ENCODE measurements at regions not wholly inside any gene's neighbourhood (a gene's known extent, or its start where the extent isn't known, plus 50 kb on each side); places are given as distances from the start of the nearest gene placed in this dataset.

- H2BK20ac ChIP-seq (ENCODE audit: low read depth, low read length, poor library complexity, severe bottlenecking): no peak overlapping the region
- no peak overlapping the region for H2BK120ac ChIP-seq (ENCODE audit: low read depth, low read length, poor library complexity, severe bottlenecking)
- H3K27me3 ChIP-seq (ENCODE audit: insufficient read depth, low read length): no peaks in the 10 kb centered on the region
- no peaks in the 10 kb centered on the region for H3K79me2 ChIP-seq (ENCODE audit: insufficient read depth, low read length)
- no peaks in the 10 kb centered on the region; a peak in 1 of 5 replicates for H3K9me3 Mint-ChIP-seq
- H3K4me1 Mint-ChIP-seq: no peaks in the 10 kb centered on the region
- no peak overlapping the region for H4K8ac ChIP-seq (replicated peaks; ENCODE audit: insufficient read length, low read depth, low read length)
- no peak overlapping the region for H2AK5ac ChIP-seq (ENCODE audit: insufficient read length, low read length)
- H4K20me1 ChIP-seq (ENCODE audit: control insufficient read depth, insufficient read depth, insufficient read length): no peaks in the 10 kb centered on the region
- H3K56ac ChIP-seq (ENCODE audit: insufficient read length, low read depth, low read length): no peak overlapping the region
- H2BK12ac ChIP-seq (ENCODE audit: insufficient read length, low read depth, low read length): no peak overlapping the region
- WGBS (ENCODE audit: extremely low coverage, insufficient read length, low lambda C conversion rate): no CpG with 5 or more reads among the region's 2 CpGs
- H3K9ac ChIP-seq (ENCODE audit: extremely low read depth, insufficient read length, low read length): no peak overlapping the region
- no peak overlapping the region for H3K4me2 ChIP-seq (ENCODE audit: insufficient read depth, insufficient read length, low read length)
- H3K4me1 ChIP-seq (ENCODE audit: insufficient read depth, low read length): no peaks in the 10 kb centered on the region
- no peak for TF ChIP-seq CTCF (conservative IDR thresholded peaks at IDR 0.05)
- no peaks in the 10 kb centered on the region for H3K23me2 ChIP-seq (ENCODE audit: insufficient read length, low read depth, low read length, poor library complexity, severe bottlenecking)
- no peak overlapping the region for H3K27ac Mint-ChIP-seq
- no peak overlapping the region for H3K4ac ChIP-seq (ENCODE audit: low read depth, low read length)
- H2BK15ac ChIP-seq (ENCODE audit: low read depth, low read length): no peak overlapping the region
- H3K4me3 Mint-ChIP-seq: no peak overlapping the region
- DNase-seq: no peak
- no peaks in the 10 kb centered on the region for H3K36me3 Mint-ChIP-seq (ENCODE audit: insufficient read depth in 1 of 3, low read depth in 3 of 3)
- H3K79me1 ChIP-seq (ENCODE audit: insufficient read depth, low read depth, low read length, poor library complexity, severe bottlenecking): no peaks in the 10 kb centered on the region
- no peak overlapping the region for H3K23ac ChIP-seq (ENCODE audit: insufficient read length, low read depth, low read length)
- no peaks in the 10 kb centered on the region for H3K9me3 ChIP-seq (ENCODE audit: control insufficient read depth, low read depth, low read length)
- H3K14ac ChIP-seq (ENCODE audit: insufficient read depth, low read length): no peak overlapping the region
- peaks cover 2% of the 10 kb centered on the region for H3K27me3 Mint-ChIP-seq (ENCODE audit: low read depth)
- no peak overlapping the region for H3K27ac ChIP-seq (ENCODE audit: insufficient read length, low read depth, low read length)
- no peak overlapping the region for H4K91ac ChIP-seq (ENCODE audit: insufficient read length, low read depth, low read length)
- no peak overlapping the region for H3K18ac ChIP-seq (ENCODE audit: insufficient read length, low read depth, low read length)
- no peak overlapping the region for H4K5ac ChIP-seq (ENCODE audit: insufficient read length, low read depth, low read length)
- H2AFZ ChIP-seq (ENCODE audit: low read length): no peak overlapping the region
- H2BK5ac ChIP-seq (ENCODE audit: insufficient read length, low read length): no peak overlapping the region
- no peak overlapping the region for H3T11ph ChIP-seq (ENCODE audit: low read length)
Measured at GRCh38 chr10:27448921-27449320, 55.2 kb upstream of the RAB18 start.
